Hematopoietic multipotent progenitor cell treated with erythropoietin and hydrocortisone succinate and interleukin-3 and kit ligand, for 17 days (in vitro differentiated cells): ENCODE measurements at regions not wholly inside any gene's neighbourhood (a gene's known extent, or its start where the extent isn't known, plus 50 kb on each side); places are given as distances from the start of the nearest gene placed in this dataset.

Source experiments
- DNase-seq: peaks from one replicate; pipeline ENCODE4 v3.0.0-alpha.2; 2015; ENCODE audit warnings: low spot score

DNA sequence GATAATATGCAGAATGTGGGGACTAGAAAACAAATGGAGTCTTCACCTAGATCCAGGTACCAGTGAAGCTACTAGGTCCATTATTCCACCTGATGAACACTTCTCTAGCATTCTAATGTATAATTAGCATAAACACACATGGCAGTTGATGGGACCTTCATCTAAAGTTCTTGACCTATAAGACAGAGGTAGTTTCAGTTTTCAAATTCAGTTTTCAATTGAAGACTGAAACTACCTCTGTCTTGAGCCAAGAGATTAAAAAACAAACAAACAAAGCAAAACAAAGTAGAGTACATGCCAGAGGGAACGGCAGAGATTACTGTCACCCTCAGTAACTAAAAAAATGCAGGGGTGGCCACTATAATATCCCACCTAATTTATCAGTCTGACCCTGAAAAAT, 199.9 kb upstream of the NEIL3 start:
- no peak for DNase-seq

DNA sequence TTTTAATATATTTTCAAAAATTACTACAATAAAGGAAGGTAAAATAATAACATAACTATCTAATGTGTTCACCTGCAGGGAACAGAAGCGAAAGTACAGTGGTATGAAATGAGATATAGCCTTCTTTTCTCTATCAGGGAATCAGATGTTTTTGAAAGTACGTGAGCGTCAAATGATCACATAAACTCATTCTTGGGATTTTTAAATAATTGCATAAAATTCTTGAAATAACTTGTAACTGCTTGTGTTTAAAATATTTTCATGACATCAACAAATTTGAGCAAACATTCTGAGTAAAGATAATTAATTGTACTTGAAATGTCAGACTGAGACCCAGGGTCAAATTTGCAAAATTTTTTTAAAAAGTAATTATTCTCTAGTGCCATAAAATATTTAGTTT, 193.5 kb upstream of the NEIL3 start:
- DNase-seq, result no peak

DNA sequence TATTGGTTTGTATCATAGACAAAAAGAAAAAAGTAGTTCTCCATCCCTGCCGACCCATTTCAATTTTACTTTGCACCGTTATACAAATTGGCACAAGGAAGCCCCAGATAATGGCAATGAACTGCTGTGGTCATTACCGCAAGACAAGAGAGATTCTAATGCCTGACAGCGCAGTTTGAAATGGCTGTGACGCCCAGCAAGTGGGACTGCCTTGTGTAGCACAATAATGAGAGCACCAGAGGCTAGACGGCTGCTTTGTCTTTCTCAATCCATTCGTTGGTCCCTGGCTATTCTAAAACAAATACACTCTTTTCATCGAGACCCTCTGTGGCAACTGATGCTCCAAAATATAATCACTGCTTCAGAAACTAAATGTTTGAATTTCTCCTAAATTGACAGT, 192.4 kb upstream of the NEIL3 start:
- DNase-seq, result no peak

DNA sequence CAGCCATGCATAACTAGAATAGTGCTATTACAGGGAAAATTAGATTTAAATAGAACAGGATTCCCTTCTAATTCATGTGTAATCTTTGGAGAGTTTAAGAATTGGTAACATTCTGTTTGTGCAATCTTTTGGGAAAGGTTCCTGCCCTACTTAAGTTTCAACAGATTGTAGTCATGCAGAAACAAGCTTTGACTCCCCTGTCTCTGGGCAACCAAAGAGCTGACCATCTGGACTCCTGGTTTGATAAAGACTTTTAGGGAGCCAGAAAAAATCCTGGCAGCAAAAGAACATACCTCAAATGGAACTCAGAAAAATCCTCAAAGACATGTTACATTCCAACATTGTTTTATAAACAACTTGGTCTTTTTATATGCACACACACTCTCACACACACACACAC, 191.1 kb upstream of the NEIL3 start:
- DNase-seq, result no peak

DNA sequence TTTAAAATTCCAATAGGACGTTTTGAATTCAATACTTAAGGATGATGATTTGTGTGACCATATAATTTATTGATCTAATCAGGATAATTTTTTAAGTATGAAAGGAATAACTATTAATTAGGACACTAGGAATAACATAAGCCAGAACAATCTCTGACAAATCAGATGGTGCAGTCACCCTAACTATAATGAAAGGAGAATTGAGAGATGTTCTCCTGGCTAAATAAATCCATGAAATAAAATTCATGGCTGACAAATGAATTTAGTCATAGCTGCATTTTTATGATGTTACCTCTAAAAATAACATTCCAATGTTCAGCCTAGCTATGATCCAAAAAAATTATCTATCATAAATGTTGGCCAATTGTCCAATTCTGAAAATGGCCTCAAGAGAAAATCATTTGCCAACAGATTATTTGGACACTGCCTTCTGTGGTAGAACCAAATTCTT, 190.6 kb upstream of the NEIL3 start:
- DNase-seq, result no peak

DNA sequence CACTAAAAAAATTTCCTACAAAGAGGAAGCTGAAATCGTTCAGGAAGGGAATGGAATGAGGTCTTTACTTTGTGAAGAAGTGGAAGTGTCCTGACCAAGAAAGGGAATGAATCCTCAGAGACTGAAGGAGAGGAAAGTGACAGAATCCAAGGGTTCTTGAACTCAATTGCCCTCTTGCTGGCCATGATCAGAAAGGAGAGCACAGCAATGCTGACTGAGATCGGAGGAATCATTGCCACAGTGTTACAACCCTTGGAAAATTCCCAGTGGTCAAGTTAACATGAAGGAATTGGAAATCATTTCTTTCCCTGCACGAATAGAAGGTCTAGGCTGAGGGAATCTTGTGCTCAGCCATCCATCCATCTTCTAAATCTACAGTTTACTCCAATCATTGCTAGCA, 190.0 kb upstream of the NEIL3 start:
- DNase-seq, result no peak

DNA sequence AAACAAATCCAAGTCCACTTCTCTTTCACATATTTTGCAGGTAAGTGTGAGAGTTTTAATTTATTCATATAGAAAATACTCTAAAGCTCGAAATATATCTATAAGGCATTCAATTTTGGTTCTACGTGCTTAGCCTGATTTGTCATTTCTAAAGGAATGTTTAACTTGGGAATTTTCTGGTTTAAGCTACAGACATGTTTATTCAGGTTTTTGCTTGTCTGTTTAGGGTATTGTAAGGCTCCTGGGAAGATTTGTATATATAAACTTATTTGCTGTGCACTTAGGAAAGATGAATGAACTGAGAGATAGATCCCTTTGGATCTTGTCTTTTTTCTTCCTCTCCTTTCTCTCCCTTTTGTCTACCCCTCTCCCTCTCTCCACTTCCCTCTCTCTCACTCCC, 185.9 kb upstream of the NEIL3 start:
- no peak for DNase-seq

DNA sequence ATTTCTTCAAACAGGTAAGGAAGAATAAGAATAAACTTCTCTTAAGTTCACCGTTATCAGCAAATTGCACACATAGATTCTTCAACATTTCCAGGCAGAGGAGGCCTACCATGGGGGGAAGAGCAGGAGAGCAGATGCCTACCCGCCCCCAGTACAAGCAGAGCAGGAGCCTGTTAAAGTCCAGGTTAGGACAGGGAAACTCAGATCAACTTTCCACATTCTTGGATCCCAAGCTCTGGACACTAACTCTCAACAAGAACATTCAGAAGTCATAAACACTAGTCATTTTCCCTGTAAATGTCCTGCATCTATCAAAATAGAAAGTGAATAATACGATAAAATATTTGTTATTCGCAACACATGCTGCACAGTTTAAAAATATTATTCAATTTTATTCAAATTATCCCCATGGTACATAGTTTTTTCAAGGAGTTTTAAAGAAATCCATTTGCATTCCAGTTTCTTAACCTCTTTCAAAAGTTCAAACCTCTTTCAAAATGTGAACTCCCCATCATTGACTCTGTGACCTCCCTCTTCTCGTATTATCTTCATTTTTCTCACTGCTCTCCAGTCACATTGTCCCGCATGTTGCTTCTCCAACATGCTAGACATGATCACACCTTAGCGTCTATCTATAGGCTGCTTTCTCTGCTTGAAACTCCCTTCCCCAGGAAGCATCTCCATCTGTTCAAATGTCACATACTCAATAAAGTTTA, 185.2 kb upstream of the NEIL3 start:
- DNase-seq, result no peak

DNA sequence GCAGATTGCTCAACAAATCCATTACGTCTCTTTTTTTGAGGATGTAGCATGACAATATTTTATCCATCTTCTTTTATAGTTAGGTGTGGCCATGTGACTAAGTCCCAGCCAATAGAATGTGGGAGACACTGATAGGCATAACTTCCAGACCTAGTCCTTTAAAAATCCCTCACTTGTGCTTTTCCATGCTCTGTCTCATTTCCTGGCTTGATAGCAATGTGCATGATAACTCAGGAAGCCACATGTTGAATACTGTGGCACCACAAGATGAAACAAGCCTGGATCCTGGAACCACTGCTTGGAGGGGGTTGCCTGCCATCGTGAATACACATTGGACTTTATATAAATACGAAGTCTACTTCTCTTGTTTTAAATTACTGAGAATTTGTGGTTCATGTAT, 184.0 kb upstream of the NEIL3 start:
- DNase-seq, result no peak

DNA sequence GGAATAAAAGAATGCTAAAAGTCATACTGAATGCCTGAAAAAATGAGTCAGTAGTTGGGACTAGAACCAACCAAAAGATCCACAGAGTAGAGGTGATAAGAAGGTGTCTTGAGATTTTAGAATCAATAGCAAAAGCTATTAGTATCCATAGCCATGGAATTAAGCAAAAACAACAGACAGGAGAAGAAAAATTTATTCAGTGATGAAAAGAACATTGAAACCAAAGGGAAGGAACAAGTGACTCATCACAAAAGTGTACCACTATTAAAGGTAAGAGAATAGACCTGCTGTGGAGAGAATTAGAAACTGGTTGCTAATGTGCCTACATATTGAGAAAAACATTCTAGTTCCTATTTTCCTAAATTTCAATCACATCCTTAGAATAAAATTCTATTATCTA, 182.0 kb upstream of the NEIL3 start:
- DNase-seq, result no peak

DNA sequence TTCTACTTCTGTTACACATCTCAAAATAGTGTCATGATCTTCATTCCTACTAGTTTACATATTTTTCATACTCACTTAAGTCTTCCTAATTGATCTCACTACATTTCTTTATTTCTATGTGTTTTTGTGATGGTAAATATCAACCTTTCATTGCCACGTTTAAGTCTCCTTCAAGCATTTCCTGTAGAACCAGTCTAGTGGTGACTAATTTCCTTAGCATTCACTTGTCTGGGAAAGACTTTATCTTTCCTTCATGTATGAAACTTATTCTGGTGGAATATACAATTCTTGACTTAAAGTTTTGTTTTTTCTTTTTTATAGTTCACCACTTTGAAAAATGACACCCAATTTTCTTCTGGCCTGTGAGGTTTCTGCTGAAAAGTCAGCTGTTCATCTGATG, 181.4 kb upstream of the NEIL3 start:
- DNase-seq, result no peak

DNA sequence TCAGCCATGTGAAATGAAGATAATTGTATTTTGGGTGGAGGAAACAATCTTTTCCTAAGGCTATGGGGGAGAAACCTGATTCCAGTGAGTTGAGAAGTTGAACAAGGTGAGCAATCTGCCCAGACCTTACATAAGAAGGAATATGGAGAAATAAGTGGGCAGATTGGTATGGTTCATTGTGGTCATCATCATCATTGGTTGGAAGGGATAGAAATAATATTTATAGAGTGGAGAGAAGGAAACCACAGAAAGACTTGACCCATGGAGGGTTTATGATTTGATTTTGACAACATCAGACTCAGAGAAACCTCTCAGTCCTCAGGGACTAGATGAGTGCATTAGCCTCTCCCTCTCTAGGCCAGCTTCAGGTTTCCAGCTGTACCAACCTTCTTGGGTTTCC, 177.9 kb upstream of the NEIL3 start:
- no peak for DNase-seq

DNA sequence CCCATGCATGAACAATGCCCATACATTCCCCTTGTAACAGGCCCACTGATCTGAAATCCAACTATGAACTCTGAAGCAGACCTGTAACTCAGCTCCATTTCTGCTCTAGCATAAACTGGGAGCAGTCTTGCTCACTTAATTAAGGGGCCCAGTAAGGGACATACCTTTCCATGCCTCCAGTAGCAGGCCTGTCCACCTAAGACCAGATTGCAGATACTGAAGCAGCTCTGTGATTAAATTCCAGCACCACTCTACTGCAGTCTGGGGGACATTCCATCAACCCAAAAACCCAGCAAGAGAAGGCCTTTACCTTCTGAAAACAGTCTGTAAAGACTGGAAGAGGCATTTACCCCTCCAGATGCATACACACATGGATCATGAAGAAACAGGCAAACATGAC, 162.0 kb upstream of the NEIL3 start:
- no peak for DNase-seq

DNA sequence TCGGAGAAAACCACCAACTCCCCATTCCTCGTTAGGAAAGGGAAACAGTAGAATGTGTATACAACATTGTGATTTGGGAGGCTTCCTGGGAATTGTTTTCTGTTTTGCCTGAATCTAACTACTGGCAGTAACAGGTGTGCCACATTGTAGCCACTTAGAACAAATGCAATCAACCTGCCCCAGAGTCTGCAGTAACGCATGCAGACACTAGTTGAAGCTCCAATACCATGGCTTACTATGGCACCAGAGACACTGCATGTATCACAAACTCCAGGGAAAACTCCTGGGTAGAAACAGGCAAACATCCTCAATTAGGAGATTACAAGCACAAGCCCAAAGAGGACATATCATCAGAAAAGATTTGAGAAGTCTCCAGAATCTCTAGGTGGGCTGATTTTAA, 154.2 kb upstream of the NEIL3 start:
- DNase-seq, result no peak

DNA sequence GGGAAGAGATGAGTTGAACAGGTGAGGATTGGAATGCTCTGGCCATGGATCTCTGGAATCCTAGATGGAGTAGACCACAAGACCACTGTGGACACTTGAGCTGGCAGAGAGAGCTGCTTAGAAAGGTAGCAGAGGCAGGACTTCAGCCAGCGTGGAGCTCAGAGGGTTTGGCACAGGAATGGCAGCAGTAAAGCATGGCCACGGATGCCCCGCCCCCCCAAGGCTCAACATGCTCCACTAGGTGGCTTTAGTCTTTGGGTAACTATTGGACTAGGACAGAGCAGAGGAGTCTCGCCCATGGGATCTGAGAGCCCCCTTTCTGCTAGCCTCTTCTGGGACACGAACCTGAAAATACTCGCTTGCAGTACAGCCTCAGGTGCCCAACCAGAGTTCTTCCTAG, 150.1 kb upstream of the NEIL3 start:
- DNase-seq, result no peak

DNA sequence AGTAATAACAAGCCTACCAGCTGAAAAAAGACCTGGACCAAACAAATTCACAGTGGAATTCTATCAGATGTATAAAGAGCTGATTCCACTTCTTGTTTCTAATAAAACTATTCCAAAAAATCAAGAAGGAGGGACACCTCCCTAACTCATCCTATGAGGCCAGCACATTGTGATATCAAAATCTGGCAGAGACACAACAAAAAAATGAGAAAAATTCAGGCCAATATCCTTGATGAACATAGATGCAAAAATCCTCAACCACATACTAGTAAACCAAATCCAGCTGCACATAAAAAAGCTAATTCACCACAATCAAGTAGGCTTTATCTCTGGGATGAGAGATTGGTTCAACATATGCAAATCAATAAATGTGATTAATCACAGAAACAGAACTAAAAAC, 147.9 kb upstream of the NEIL3 start:
- no peak for DNase-seq

DNA sequence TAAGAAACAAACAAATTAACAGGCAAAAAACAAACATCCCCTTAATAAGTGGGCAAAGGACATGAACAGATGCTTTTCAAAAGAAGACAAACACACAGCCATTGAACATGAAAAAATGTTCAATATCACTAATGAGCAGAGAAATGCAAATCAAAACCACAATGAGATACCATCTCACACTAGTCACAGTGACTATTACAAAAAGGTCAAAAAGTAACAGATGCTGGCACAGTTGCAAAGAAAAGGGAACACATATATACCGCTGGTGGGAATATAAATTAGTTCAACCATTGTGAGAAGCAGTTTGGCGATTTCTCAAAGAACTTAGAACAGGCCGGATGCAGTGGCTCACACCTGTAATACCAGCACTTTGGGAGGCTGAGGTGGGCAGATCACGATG, 146.1 kb upstream of the NEIL3 start:
- DNase-seq, result no peak

DNA sequence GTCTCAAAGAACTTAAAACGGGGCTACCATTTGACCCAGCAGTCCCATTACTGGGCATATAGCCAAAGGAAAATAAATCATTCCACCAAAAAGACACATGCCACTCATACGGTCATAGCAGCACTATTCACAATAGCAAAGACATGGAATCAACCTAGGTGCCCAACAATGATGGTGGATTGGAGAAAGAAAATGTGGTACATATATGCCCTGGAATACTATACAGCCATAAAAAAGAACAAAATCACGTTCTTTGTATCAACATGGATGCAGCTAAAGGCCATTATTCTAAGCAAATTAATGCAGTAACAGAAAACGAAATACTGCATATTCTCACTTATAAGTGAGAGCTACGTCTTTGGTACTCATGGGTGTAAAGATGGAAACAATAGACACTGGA, 138.1 kb upstream of the NEIL3 start:
- no peak for DNase-seq

DNA sequence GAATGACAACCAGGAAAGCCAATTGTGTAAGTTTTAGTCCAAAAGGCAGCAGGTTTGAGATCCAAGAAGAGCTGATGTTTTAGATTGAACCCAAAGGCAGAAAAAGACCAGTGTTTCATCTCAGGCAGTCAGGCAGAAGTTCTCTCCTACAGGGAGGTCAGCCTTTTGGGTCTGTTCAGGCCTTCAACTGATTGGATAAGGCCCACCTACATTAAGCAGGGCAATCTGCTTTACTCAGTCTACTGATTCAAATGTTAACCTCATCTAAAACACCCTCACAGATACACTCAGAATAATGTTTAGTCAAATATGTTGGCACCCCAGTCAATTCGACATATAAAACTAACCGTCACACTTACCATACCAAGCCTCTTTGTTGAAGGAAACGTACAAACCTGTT, 134.2 kb upstream of the NEIL3 start:
- DNase-seq, result no peak

DNA sequence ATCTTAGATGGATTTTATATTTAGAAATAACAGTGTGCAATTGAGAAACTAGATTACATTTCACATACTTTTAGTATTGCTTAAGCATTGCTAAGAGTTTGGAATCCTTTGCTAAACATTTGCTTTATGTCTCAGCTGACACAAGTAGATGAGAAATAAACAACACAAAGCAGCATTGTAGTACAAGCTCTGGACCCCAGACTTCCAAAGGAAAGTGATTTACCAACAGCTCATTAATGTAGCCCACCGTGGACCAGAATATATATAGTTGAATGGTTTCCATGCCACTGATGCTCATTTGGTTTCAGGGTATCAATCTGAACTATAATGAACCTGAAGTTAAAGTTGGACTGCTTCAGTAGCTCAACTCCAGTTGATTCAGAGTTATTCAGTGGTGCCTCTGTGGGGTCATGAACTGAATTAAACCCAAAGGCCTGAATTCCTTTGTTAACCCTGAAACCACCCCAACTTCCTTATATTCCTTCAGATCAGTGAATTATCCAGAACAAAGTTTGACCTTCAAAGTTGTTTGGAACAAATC, 132.1 kb upstream of the NEIL3 start:
- no peak for DNase-seq

DNA sequence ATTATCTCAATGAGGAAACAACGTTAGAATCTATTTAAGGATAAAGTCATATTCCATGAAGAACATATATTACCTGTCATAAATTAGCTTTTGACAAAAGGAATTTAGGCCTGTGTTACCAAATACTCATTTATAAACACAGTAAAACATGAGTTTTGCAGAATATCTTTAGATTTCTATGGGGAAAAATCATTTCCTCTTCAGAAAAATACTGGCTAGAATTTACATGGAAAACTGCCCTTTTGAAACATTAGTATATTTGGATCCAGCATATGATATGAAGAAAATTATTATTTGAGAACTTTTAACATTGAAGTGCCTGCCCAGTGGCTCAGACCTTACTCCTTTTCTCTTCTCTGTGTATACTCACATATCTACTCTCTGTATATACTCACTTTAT, 131.4 kb upstream of the NEIL3 start:
- no peak for DNase-seq

DNA sequence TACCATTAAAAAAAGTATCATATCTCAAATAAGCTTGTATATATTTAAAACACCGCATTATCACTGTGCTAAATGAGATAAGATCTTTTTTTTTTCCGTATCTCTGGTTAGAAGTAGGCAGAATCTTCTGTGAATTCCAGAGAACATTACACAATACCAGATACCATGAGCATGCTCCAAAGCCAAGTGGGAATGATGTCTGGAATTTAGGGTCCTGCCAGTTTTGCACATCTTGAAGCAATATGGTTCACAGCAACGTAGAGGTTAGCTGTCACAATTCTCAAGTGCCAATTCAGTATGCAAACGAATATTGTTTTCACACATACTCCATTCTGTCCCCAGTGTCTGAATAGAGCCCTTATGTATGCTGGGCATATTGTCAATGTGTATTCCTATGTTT, 127.5 kb upstream of the NEIL3 start:
- DNase-seq, result no peak

DNA sequence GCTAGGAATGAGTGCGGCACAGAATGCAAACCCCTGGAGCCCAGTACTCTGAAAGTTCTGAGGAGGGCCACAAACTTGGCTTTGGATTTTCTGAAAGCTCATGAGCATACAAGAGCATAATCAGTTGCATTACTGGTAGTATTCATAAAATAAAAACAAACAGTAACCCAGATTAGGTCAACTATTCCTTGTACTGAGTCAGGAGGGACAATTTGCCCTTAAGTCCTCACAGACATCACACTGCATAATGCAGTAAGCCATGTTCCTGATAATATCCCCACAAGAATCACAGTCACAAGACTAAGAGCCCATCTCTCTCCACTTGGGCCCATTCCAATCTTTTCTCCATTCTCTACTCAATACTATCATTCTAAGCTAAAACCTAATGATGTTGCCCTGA, 126.9 kb upstream of the NEIL3 start:
- DNase-seq, result no peak

DNA sequence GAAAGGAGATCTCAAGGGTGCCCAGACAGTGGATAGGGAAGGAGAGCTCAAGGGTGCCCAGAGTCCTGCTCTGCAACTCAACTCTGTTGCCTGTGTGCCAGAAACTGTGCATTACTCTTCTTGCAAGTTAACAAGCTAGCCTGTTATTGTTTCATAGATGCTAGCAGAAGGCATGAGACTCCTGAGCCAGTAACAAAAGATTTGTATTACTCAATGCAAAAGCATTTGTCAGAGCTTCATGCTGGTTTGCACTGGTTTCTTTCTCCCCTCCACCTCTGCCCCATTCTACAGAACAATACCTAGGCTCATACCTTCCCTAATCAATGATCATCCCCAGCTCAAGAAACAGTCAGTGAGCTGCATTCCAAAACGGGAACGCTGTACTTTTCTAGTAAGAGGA, 124.5 kb upstream of the NEIL3 start:
- DNase-seq, result no peak

DNA sequence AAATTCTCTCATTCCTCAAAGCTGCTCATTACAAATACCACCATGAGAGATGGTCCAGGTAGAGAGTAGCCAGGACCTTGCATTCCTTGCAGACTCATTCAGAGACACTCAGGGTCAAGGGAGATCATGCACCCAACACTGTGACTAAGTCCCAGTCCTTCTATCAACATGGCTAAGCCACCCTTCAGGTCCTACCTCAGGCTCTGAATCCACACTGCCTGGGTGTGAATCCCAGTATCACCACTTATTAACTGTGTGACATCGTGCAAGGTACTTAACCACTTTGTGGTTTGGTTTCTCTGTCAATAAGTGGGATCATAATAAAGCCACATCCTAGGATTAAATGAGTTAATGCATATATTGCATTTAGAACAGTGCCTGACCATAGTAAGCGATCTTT, 124.1 kb upstream of the NEIL3 start:
- no peak for DNase-seq
